ENCODE measurements at regions not wholly inside any gene's neighbourhood (a gene's known extent, or its start where the extent isn't known, plus 50 kb on each side); places are given as distances from the start of the nearest gene placed in this dataset.

- H3K9me3 ChIP-seq (ENCODE audit: low read length): no peaks in the 10 kb centered on the region
- no peaks in the 10 kb centered on the region for H3K36me3 ChIP-seq (ENCODE audit: insufficient read depth, low read length)
- no peak overlapping the region for H3K9ac ChIP-seq (ENCODE audit: low read length)
- H3F3A ChIP-seq (ENCODE audit: insufficient read depth, low read length, poor library complexity, severe bottlenecking): no peaks in the 10 kb centered on the region
- H3K27ac ChIP-seq (ENCODE audit: low read length): no peak overlapping the region
- H4K20me1 ChIP-seq (ENCODE audit: insufficient read depth): no peaks in the 10 kb centered on the region
- no peak for TF ChIP-seq POLR2AphosphoS5 (IDR thresholded peaks at IDR 0.05)
- no peak for TF ChIP-seq RAD21 (conservative IDR thresholded peaks at IDR 0.05)
- TF ChIP-seq, protein P1, sequence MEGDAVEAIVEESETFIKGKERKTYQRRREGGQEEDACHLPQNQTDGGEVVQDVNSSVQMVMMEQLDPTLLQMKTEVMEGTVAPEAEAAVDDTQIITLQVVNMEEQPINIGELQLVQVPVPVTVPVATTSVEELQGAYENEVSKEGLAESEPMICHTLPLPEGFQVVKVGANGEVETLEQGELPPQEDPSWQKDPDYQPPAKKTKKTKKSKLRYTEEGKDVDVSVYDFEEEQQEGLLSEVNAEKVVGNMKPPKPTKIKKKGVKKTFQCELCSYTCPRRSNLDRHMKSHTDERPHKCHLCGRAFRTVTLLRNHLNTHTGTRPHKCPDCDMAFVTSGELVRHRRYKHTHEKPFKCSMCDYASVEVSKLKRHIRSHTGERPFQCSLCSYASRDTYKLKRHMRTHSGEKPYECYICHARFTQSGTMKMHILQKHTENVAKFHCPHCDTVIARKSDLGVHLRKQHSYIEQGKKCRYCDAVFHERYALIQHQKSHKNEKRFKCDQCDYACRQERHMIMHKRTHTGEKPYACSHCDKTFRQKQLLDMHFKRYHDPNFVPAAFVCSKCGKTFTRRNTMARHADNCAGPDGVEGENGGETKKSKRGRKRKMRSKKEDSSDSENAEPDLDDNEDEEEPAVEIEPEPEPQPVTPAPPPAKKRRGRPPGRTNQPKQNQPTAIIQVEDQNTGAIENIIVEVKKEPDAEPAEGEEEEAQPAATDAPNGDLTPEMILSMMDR (IDR thresholded peaks at IDR 0.05; ENCODE audit: poor library complexity, severe bottlenecking): no peak
- H3K4me2 ChIP-seq (ENCODE audit: low read length): no peak overlapping the region
- H3K9me2 ChIP-seq (ENCODE audit: insufficient read depth, low read length): no peaks in the 10 kb centered on the region
- no peak overlapping the region for H2AFZ ChIP-seq (ENCODE audit: low read depth, low read length)
- H3K27me3 ChIP-seq (ENCODE audit: insufficient read depth, low read depth, low read length): no peaks in the 10 kb centered on the region
- no peak overlapping the region for H3K4me3 ChIP-seq (ENCODE audit: low read length)
- no peaks in the 10 kb centered on the region for H3K79me2 ChIP-seq (replicated peaks; ENCODE audit: insufficient read depth, low read length)
Observed at GRCh38 chr10:16386855-16387254, 50.0 kb upstream of the PTER start.

Small RNA genes in the stretch of these regions (small RNA-seq; reads per million reads assigned to genes)
- 0 reads per million in 3 experiments for gene RF00322
- gene RNU6-1075P: 0 reads per million in 3 experiments
